SHP77 treated with DMSO at 0.1 percent for 48 hours (cell line): ENCODE measurements at regions not wholly inside any gene's neighbourhood (a gene's known extent, or its start where the extent isn't known, plus 50 kb on each side); places are given as distances from the start of the nearest gene placed in this dataset.
"Not testable (repeated sequence)": the region's sequence is repeated elsewhere in the genome, so short reads cannot be mapped to it uniquely, and the experiment has no call there.

Experiments
- DNase-seq: peaks from one replicate; lab custom pipeline; 2025; lab: John Stamatoyannopoulos, UW

GRCh38 chr14:86987966-86988365 lies 1005.0 kb downstream of the GALC start:
- no peak for DNase-seq

DNA sequence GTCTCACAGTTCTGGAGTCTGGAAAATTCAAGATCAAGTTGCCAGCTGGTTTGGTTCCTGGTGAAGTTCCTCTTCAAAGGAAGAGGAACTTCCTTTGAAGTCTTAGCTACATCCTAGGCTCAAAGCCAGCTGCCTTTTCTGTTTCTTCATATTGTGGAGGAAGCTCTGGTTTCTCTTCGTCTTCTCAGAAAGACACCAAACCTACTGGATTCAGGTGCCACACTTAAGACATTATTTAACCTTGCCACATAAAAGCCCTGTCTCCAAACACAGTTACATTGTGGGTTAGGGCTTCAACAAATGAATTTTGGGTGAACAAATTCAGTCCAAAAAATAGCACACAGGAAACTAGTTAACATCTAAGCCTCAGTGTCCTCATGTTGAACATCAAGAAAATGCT lies 1019.8 kb downstream of the GALC start:
- DNase-seq = no peak

DNA sequence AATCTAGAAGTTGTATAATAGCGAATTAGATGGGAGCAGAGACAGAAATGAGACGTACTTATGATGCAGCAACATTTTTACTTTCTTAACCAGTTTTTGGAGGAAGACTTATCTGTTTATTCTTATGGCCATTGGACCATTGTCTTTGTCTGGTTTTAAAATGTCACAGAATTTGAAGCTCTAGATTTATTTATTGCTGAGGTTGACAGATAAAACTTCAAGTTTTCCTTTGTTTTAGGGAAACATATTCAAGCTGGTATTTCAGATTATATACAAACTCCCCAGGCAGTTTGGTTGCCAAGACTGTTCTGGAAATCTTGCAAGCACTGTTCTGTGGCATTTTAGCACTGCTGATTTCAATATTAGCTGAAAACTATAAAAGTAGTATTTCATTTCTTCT lies 1021.7 kb downstream of the GALC start:
- DNase-seq = no peak

- DNase-seq = no peak
These were observed 1031.8 kb downstream of the GALC start for GRCh38 chr14:86961106-86961716.

- DNase-seq = no peak
These were observed 1037.1 kb downstream of the GALC start for GRCh38 chr14:86955771-86956354.

- no peak for DNase-seq
These were observed 1038.4 kb downstream of the GALC start for GRCh38 chr14:86954623-86955022.

DNA sequence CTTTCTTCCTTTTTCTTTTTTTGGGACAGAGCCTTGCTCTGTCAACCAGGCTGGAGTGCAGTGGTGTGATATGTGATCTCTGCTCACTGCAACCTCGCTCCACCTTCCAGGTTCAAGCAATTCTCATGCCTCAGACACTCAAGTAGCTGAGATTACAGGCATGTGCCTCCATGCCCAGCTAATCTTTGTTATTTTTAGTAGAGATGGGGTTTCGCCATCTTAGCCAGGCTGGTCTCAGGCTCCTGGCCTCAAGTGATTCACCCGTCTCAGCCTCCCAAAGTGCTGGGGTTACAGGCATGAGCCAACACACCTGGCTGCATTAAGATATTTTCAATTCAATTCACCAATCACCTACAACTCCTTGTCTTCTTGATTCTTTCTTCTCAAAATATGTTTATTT lies 1046.5 kb downstream of the GALC start:
- DNase-seq = no peak

DNA sequence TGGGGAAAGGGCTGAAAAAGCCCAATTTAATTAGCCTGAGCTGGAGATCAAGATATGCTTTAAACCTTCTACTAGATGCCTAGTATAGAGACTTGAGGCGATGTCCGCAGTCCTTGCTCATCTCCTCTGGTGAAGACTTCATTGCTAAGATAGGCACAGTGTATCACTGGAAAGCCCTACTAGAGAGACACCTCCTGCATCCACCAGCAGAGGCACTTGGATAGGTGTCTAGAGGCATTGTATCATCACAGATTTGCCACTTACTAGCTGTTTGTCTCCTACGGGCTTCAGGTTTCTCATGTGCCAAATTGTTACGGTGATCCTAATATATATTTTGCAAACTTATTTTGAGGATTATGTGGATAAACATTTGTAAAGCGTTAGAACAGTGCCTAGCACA lies 1048.5 kb downstream of the GALC start:
- DNase-seq = no peak

GRCh38 chr14:86943391-86944365 lies 1049.3 kb downstream of the GALC start:
- no peak for DNase-seq

DNA sequence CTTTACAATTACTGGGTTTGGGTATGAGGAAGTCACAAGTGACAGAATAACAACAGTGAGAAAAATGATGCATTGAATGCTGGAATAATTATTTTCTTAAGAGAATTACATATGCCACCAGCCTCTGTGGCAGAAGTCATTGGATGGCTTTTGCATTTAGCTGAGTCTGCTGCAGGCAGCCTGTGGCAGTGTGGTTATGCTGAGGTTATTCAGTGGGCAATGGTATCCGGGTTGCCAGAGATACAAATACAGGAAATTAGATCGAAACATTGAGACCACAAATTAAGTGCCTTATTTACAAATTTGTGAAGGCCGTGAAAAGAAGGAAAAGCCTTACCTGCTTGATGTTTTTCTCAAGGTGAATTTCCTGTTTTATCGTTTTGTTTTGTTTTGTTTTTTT lies 1050.0 kb downstream of the GALC start:
- DNase-seq = no peak

GRCh38 chr14:86940106-86940505 lies 1052.9 kb downstream of the GALC start:
- DNase-seq = no peak

DNA sequence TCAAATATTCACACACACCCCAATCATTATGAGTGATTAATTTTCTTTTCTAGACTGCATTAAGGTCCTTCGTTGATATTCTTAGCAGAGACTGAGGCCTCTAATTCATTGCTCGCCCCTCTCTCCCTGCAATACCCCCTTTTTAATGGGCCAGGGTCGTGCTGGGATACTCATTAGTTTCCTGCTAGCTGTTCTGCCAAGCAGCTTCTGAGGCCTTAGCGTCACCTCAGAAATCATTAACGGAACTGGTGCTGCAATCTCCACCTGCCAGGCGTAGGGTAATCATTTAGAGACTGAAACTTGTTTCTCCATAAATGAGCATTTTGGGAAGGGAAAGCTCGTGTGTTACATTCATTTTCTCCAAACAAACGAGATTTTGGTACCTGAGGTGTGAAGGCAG lies 1054.7 kb downstream of the GALC start:
- DNase-seq = no peak

DNA sequence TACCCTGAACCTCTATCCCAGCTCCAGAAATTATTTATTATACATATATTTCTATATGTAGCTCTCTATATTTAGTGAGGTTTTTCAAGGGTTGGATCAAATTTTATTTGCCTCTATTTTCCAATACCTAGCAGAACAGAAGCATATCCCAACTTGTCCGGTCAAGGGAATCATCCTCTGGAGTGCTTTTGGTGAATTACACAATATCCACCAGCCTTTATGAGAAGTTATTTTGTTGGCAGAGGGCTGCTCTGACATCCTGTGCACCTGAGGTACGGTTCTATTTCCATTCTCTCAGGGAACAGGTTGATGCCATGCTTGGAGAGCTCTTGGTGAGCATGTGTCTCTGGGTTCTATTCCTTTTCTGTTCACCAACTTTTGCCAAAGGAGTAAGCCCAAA lies 1056.4 kb downstream of the GALC start:
- DNase-seq = no peak

GRCh38 chr14:86935241-86935885 lies 1057.6 kb downstream of the GALC start:
- DNase-seq = no peak

- DNase-seq = no peak
These were observed 1058.9 kb downstream of the GALC start for GRCh38 chr14:86933958-86934595.

DNA sequence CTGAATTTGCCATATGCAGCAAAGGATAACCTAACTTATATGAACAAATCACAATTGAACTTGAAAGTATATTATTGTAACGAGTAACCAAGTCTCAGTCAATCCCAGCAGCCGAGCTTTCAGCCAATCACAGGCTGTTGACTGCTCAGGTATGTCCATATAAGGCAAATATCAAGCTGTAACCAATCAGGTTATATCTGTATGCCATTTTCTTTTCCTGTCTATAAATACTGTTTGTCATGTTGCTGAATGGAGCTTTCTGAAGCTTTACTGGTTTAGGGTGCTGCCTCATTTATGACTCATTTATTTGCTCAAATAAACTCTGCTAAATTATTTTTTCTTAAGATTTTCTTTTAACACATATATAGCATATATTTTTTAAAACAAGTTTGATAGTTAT lies 1059.5 kb downstream of the GALC start:
- no peak for DNase-seq

- no peak for DNase-seq
These were observed 1077.6 kb downstream of the GALC start for GRCh38 chr14:86915406-86915805.

DNA sequence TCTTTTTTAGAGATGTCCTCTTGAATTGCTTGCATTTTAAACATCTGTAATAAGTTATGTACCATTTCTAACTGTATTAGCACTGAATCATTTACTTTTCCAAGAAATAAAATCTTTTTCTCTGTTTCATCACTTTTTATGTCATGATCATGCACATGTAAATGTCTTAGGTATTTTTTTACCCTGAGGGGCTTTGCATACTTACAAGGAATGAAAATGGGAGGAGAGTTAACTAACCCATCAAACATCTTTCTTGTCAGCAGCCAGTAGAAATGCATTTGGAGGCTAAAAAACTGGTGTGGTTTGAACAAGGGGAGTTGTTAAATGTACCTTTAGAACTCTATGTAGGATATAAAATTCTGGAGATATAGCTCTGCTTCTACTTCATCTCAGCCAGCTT lies 1080.3 kb downstream of the GALC start:
- DNase-seq = no peak

GRCh38 chr14:86911486-86911885 lies 1081.5 kb downstream of the GALC start:
- no peak for DNase-seq

GRCh38 chr14:86905386-86905926 lies 1087.5 kb downstream of the GALC start:
- not testable (repeated sequence) for DNase-seq

DNA sequence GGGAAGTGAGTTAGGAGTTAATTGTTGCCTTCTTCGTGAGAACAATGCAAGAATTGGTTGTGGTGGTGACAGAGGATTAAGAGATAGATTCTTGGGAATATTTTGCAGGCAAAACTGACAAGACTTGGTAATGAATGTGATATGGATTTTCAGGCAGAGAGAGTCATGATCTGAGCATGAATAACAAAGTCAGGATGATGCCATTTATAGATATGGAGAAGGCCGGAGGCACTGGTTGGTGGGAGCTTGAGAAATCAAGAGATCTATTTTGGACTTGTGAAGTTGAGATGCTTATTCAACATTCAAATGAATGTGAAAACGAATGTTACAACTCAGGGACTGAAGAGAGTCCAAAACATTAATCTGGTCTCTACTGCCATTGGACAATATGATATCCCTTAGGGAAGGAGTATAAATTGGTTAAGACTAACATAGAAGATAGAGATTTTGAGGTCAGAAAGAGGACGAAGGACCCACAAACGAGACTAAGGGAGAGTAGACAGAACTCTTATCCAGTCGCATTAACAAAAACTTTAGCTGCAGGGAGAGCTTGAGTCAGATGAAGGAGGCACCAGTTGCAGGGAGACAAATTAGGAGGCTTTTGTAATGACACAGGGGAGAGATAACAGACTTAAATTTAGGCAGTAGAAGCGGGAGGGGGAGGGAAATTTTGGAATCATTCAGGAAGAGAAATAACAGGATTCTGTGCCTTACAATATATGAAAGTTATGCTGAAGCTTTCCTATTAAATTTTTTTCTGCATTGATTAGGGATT lies 1090.6 kb downstream of the GALC start:
- DNase-seq = no peak
